22Rv1 (cell line): ENCODE measurements at regions not wholly inside any gene's neighbourhood (a gene's known extent, or its start where the extent isn't known, plus 50 kb on each side); places are given as distances from the start of the nearest gene placed in this dataset.

Experiments used
- ZFX ChIP-seq: fragments of 450-650 bp; IDR thresholded peaks from 2 replicates; pipeline ENCODE4 v1.6.1; 2017; ENCODE audit warnings: antibody characterized with exemption, borderline replicate concordance
- TF ChIP-seq, protein P1 (sequence below): fragments of 450-650 bp; IDR thresholded peaks from 2 replicates; pipeline ENCODE4 v1.5.1; 2017; ENCODE audit warnings: mild to moderate bottlenecking

DNA sequence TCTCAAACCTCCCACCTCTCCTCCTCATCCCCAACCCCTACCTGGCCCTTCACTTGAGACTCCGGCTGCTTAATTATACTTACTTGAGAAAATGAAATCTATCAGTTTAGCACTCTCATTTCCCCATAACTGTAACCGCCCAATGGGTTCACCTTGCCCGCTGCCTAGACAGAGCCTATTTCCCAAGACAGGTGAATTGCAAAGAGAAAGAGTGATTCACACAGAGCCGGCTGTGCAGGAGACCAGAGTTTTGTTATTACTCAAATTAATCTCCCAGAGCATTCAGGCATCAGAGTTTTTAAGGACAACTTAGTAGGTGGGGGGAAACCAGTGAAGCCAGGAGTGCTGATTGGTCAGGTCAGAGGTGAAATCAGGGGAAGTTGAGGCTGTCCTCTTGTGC lies 301.4 kb upstream of the CDYL start:
- TF ChIP-seq, protein P1, sequence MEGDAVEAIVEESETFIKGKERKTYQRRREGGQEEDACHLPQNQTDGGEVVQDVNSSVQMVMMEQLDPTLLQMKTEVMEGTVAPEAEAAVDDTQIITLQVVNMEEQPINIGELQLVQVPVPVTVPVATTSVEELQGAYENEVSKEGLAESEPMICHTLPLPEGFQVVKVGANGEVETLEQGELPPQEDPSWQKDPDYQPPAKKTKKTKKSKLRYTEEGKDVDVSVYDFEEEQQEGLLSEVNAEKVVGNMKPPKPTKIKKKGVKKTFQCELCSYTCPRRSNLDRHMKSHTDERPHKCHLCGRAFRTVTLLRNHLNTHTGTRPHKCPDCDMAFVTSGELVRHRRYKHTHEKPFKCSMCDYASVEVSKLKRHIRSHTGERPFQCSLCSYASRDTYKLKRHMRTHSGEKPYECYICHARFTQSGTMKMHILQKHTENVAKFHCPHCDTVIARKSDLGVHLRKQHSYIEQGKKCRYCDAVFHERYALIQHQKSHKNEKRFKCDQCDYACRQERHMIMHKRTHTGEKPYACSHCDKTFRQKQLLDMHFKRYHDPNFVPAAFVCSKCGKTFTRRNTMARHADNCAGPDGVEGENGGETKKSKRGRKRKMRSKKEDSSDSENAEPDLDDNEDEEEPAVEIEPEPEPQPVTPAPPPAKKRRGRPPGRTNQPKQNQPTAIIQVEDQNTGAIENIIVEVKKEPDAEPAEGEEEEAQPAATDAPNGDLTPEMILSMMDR: no peak
- no peak for TF ChIP-seq ZFX
